ENCODE measurements at regions not wholly inside any gene's neighbourhood (a gene's known extent, or its start where the extent isn't known, plus 50 kb on each side); places are given as distances from the start of the nearest gene placed in this dataset.
"Not testable (repeated sequence)": the region's sequence is repeated elsewhere in the genome, so short reads cannot be mapped to it uniquely, and the experiment has no call there.

GRCh38 chr15:45948181-45948621, 313.4 kb downstream of the SQOR start:
- DNase-seq (ENCODE audit: low spot score) = no peak

- DNase-seq (ENCODE audit: low spot score) = no peak
Observed at GRCh38 chr15:45958924-45959323, 324.1 kb downstream of the SQOR start.

- DNase-seq (ENCODE audit: low spot score) = no peak
Observed at GRCh38 chr15:45962733-45963132, 327.9 kb downstream of the SQOR start.

GRCh38 chr15:45970542-45970941, 335.7 kb downstream of the SQOR start:
- no peak for DNase-seq (ENCODE audit: low spot score)

- DNase-seq (ENCODE audit: low spot score) = no peak
Observed at GRCh38 chr15:45980366-45980765, 345.5 kb downstream of the SQOR start.

GRCh38 chr15:45981625-45982024, 346.8 kb downstream of the SQOR start:
- no peak for DNase-seq (ENCODE audit: low spot score)

- DNase-seq (ENCODE audit: low spot score) = no peak
Observed at GRCh38 chr15:45991863-45992262, 357.0 kb downstream of the SQOR start.

GRCh38 chr15:45993072-45993471, 358.2 kb downstream of the SQOR start:
- no peak for DNase-seq (ENCODE audit: low spot score)

GRCh38 chr15:45993508-45993907, 358.7 kb downstream of the SQOR start:
- no peak for DNase-seq (ENCODE audit: low spot score)

- no peak for DNase-seq (ENCODE audit: low spot score)
Observed at GRCh38 chr15:45995800-45996199, 361.0 kb downstream of the SQOR start.

- no peak for DNase-seq (ENCODE audit: low spot score)
Observed at GRCh38 chr15:46014532-46014931, 379.7 kb downstream of the SQOR start.

GRCh38 chr15:46034755-46035154, 399.9 kb downstream of the SQOR start:
- DNase-seq (ENCODE audit: low spot score) = no peak

GRCh38 chr15:46039703-46040102, 404.9 kb downstream of the SQOR start:
- DNase-seq (ENCODE audit: low spot score) = no peak

GRCh38 chr15:46041905-46042304, 407.1 kb downstream of the SQOR start:
- DNase-seq (ENCODE audit: low spot score) = no peak

GRCh38 chr15:46059921-46060594, 425.2 kb downstream of the SQOR start:
- no peak for DNase-seq (ENCODE audit: low spot score)

GRCh38 chr15:46061002-46061401, 426.2 kb downstream of the SQOR start:
- no peak for DNase-seq (ENCODE audit: low spot score)

- no peak for DNase-seq (ENCODE audit: low spot score)
Observed at GRCh38 chr15:46077220-46077619, 442.4 kb downstream of the SQOR start.

- DNase-seq (ENCODE audit: low spot score) = no peak
Observed at GRCh38 chr15:46079046-46079445, 444.2 kb downstream of the SQOR start.

- DNase-seq (ENCODE audit: low spot score) = no peak
Observed at GRCh38 chr15:46080016-46080415, 445.2 kb downstream of the SQOR start.

- no peak for DNase-seq (ENCODE audit: low spot score)
Observed at GRCh38 chr15:46088486-46089445, 453.9 kb downstream of the SQOR start.

GRCh38 chr15:46089467-46089935, 454.7 kb downstream of the SQOR start:
- DNase-seq (ENCODE audit: low spot score) = no peak

GRCh38 chr15:46091860-46092450, 457.1 kb downstream of the SQOR start:
- DNase-seq (ENCODE audit: low spot score) = peak; percentile 15

GRCh38 chr15:46098006-46098405, 463.2 kb downstream of the SQOR start:
- DNase-seq (ENCODE audit: low spot score) = not testable (repeated sequence)

Measured in activated CD4-positive, alpha-beta T cell treated with anti-CD3 and anti-CD28 coated beads, Interleukin-2, Interleukin-4, amounts not matched to agents 100 ng/mL and 50 ng/mL, durations not matched to agents 16 hours and 8 hours (primary cell).